Stomach (tissue), 8 donors: ENCODE measurements at regions not wholly inside any gene's neighbourhood (a gene's known extent, or its start where the extent isn't known, plus 50 kb on each side); places are given as distances from the start of the nearest gene placed in this dataset.

ENCODE experiments used
- DNase-seq, 2 donors: peaks; one replicate each; pipeline versions ENCODE4 v3.0.0 to v3.0.0-alpha.2; 2013 to 2019
- H3K27ac ChIP-seq, 5 donors: fragments of 200-600 bp in 4 of 5; sonication (generic) in 4 of 5; one replicate each; pipeline ENCODE4 v1.5.1; 2013 to 2019; ENCODE audit warnings: mild to moderate bottlenecking in 1 of 5, moderate library complexity in 1 of 5
- H3K27me3 ChIP-seq, 3 donors: fragments of 200-600 bp; sonication (generic); one replicate each; pipeline ENCODE4 v1.5.1; 2017 to 2019; ENCODE audit warnings: mixed run types in 1 of 3
- H3K36me3 ChIP-seq, 4 donors: fragments of 200-600 bp; sonication (generic); 1 replicate in 3 of 4; 2 replicates in 1 of 4; pipeline ENCODE4 v1.5.1; 2016 to 2019
- H3K4me1 ChIP-seq, 4 donors: fragments of 200-600 bp; sonication (generic); one replicate each; pipeline ENCODE4 v1.5.1; 2016 to 2019
- H3K4me3 ChIP-seq, 4 donors: fragments of 200-600 bp; sonication (generic) in 3 of 4; one replicate each; pipeline ENCODE4 v1.5.1; 2016 to 2019; ENCODE audit warnings: mild to moderate bottlenecking in 1 of 4
- H3K9me3 ChIP-seq, 4 donors: fragments of 200-600 bp; sonication (generic); one replicate each; pipeline ENCODE4 v1.5.1; 2016 to 2019
- CTCF ChIP-seq, 7 experiments: fragments of 450-650 bp in 4 of 7; fragments of 200-600 bp in 3 of 7; sonication (generic) in 3 of 7; IDR thresholded peaks; one replicate each; pipeline ENCODE4 v1.5.1; 2016 to 2019; ENCODE audit warnings: antibody characterized with exemption in 7 of 7, control low read depth in 2 of 7, mild to moderate bottlenecking in 1 of 7
- EP300 ChIP-seq: sonication (generic); formaldehyde crosslinking; IDR thresholded peaks from one replicate; pipeline ENCODE4 v1.6.1; 2017; ENCODE audit warnings: antibody characterized with exemption
- POLR2A ChIP-seq, 4 donors: fragments of 450-650 bp; IDR thresholded peaks; one replicate each; pipeline ENCODE4 v1.6.1; 2016; ENCODE audit warnings: antibody characterized with exemption in 4 of 4, control low read depth in 2 of 4, mild to moderate bottlenecking in 1 of 4, moderate library complexity in 1 of 4
- POLR2AphosphoS5 ChIP-seq, 3 donors: sonication (generic); formaldehyde crosslinking; IDR thresholded peaks; one replicate each; pipeline ENCODE4 v1.6.1; 2016; ENCODE audit warnings: antibody characterized with exemption in 3 of 3
- WGBS, 5 donors: extraction: QIAGEN DNeasy Blood & Tissue Kit in 3 of 5; methylation state at CpG; one replicate each; pipeline versions ENCODE4 v1.1.5 to v1.1.7; 2013 to 2018; 5-methylcytosine and 5-hydroxymethylcytosine counted together
- intact Hi-C: fragments of 100-400 bp; cut with DNase I; formaldehyde crosslinking; loops from one replicate; pipeline ENCODE4 v1.15.1; 2023; ENCODE audit warnings: low total_unique reads
- donor health status: healthy with polysubstance abuse.
- donor health status: Bipolar disorder and iron deficiency.
- donor health status: healthy.

GRCh38 chr6:163816441-163816840 is 401.9 kb downstream of the QKI start:
- TF ChIP-seq CTCF (IDR thresholded peaks at IDR 0.05) = no peak
- TF ChIP-seq EP300 = no peak
- TF ChIP-seq POLR2A (IDR thresholded peaks at IDR 0.05) = no peak
- no peak for TF ChIP-seq POLR2AphosphoS5 (IDR thresholded peaks at IDR 0.05)
- H3K27me3 ChIP-seq = no peaks in the 10 kb centered on the region
- intact Hi-C loops = no loop called here
- H3K4me3 ChIP-seq = no peak overlapping the region
- H3K27ac ChIP-seq = no peak overlapping the region
- no peak for DNase-seq
- H3K36me3 ChIP-seq = no peaks in the 10 kb centered on the region
- H3K4me1 ChIP-seq = no peaks in the 10 kb centered on the region
- WGBS, 5 donors = 68 to 93% (median 91%) methylated on average over 2 of the region's 2 CpGs
- H3K9me3 ChIP-seq = no peaks in the 10 kb centered on the region

GRCh38 chr6:163815796-163816195 is 401.3 kb downstream of the QKI start:
- H3K27me3 ChIP-seq = no peaks in the 10 kb centered on the region
- no peak for DNase-seq
- H3K4me1 ChIP-seq = no peaks in the 10 kb centered on the region
- 93 to 96% (median 93%) methylated on average over 2 of the region's 2 CpGs for WGBS, 5 donors
- no peaks in the 10 kb centered on the region for H3K36me3 ChIP-seq
- no peak overlapping the region for H3K4me3 ChIP-seq
- no peaks in the 10 kb centered on the region for H3K9me3 ChIP-seq
- intact Hi-C loops = no loop called here
- H3K27ac ChIP-seq = no peak overlapping the region
- no peak for TF ChIP-seq POLR2AphosphoS5 (IDR thresholded peaks at IDR 0.05)
- TF ChIP-seq POLR2A (IDR thresholded peaks at IDR 0.05) = no peak

- TF ChIP-seq POLR2AphosphoS5 (IDR thresholded peaks at IDR 0.05) (no peak), CTCF (IDR thresholded peaks at IDR 0.05) (no peak), POLR2A (IDR thresholded peaks at IDR 0.05) (no peak), EP300 (no peak)
- no peaks in the 10 kb centered on the region for H3K36me3 ChIP-seq
These were observed 400.2 kb downstream of the QKI start for GRCh38 chr6:163814494-163815364.

GRCh38 chr6:163813979-163814493 is 399.5 kb downstream of the QKI start:
- H3K4me1 ChIP-seq = no peaks in the 10 kb centered on the region
- TF ChIP-seq CTCF (IDR thresholded peaks at IDR 0.05) (no peak), POLR2A (IDR thresholded peaks at IDR 0.05) (no peak), EP300 (no peak), POLR2AphosphoS5 (IDR thresholded peaks at IDR 0.05) (no peak)
- H3K36me3 ChIP-seq = no peaks in the 10 kb centered on the region
- DNase-seq = no peak
- H3K9me3 ChIP-seq = no peaks in the 10 kb centered on the region
- 72 to 81% (median 78%) methylated on average over 3 of the region's 3 CpGs for WGBS, 5 donors
- intact Hi-C loops = no loop called here
- no peaks in the 10 kb centered on the region for H3K27me3 ChIP-seq
- H3K27ac ChIP-seq = no peak overlapping the region
- H3K4me3 ChIP-seq = no peak overlapping the region

More at GRCh38 chr6:163814494-163815364, 400.2 kb downstream of the QKI start:
- DNase-seq = peak in 1 of 2 donors; percentile 17
- intact Hi-C loops = no loop called here
- Histone ChIP-seq H3K27me3 (no peaks in the 10 kb centered on the region), H3K4me3 (no peak overlapping the region), H3K27ac (no peak overlapping the region), H3K9me3 (no peaks in the 10 kb centered on the region), H3K4me1 (no peaks in the 10 kb centered on the region)
- WGBS, 5 donors = 74 to 83% (median 75%) methylated on average over 17 of the region's 17 CpGs

GRCh38 chr6:163811317-163811716 is 396.8 kb downstream of the QKI start:
- Histone ChIP-seq H3K4me3 (no peak overlapping the region), H3K27ac (no peak overlapping the region), H3K9me3 (no peaks in the 10 kb centered on the region), H3K4me1 (no peaks in the 10 kb centered on the region), H3K36me3 (no peaks in the 10 kb centered on the region), H3K27me3 (no peaks in the 10 kb centered on the region)
- intact Hi-C loops = no loop called here
- WGBS, 5 donors = 77 to 86% (median 82%) methylated on average over 1 of the region's 1 CpG
- TF ChIP-seq EP300 = no peak
- no peak for TF ChIP-seq POLR2AphosphoS5 (IDR thresholded peaks at IDR 0.05)
- no peak for TF ChIP-seq CTCF (IDR thresholded peaks at IDR 0.05)
- TF ChIP-seq POLR2A (IDR thresholded peaks at IDR 0.05) = no peak
- no peak for DNase-seq
